HepG2 (cell line): ENCODE measurements at regions not wholly inside any gene's neighbourhood (a gene's known extent, or its start where the extent isn't known, plus 50 kb on each side); places are given as distances from the start of the nearest gene placed in this dataset.

ENCODE experiments used
- ATAC-seq: fragments of 200-7000 bp; cut with Tn5 transposase; 3 replicates; pipeline ENCODE4 v1.9.1; 2020; ENCODE audit warnings: mild to moderate bottlenecking, moderate library complexity
- BruUV-seq: library from RNA; stranded (reverse); fragments of 400-500 nt; replicated peaks from 2 replicates; lab custom pipeline; 2021; lab: Mats Ljungman, UMichigan
- CTCF ChIA-PET: fragments of 300-600 bp; formaldehyde crosslinking; extraction: SDS; loops from one replicate; lab custom pipeline; 2021; ENCODE audit warnings: low total read pairs, inconsistent platforms, low intra/inter-chr PET ratio; lab: Yijun Ruan, JAX
- POLR2A ChIA-PET: fragments of 350-600 bp; sonication (Branson Sonifier 250); formaldehyde crosslinking; loops from one replicate; lab custom pipeline; 2020; ENCODE audit warnings: antibody characterized with exemption, inconsistent platforms; lab: Yijun Ruan, JAX
- DNase-seq: peaks from one replicate; pipeline ENCODE4 v3.0.0-alpha.2; 2015; ENCODE audit warnings: low spot score
- FAIRE-seq: peaks from 3 replicates; lab custom pipeline; 2011; peaks lifted over from hg19 to GRCh38; lab: Jason Lieb, UNC
- H2AFZ ChIP-seq: one replicate; pipeline ENCODE4 v1.6.1; 2011; ENCODE audit warnings: low read length, inconsistent platforms
- H3K27ac ChIP-seq: fragments of 300-600 bp; 3 replicates; pipeline ENCODE4 v1.8.0; 2011; ENCODE audit warnings: mixed run types, mild to moderate bottlenecking, mixed read lengths, low read length, inconsistent platforms; ENCODE audit not compliant: insufficient read depth; ENCODE audit errors: extremely low read length
- H3K27me3 ChIP-seq, 2 experiments: fragments of 200-600 bp in 1 of 2; 2 replicates in 1 of 2; 3 replicates in 1 of 2; pipeline versions ENCODE4 v1.6.0 to v1.8.0; 2011; ENCODE audit warnings: low read length in 2 of 2, mild to moderate bottlenecking in 2 of 2, moderate library complexity in 2 of 2, inconsistent platforms in 1 of 2; ENCODE audit not compliant: insufficient read depth in 2 of 2, control insufficient read depth in 1 of 2
- H3K36me3 ChIP-seq, 2 experiments: fragments of 200-600 bp in 1 of 2; replicated peaks in 1 of 2; 2 replicates in 1 of 2; 3 replicates in 1 of 2; pipeline versions ENCODE4 v1.5.1 to v1.8.0; 2011; ENCODE audit warnings: low read length in 2 of 2, inconsistent platforms in 1 of 2; ENCODE audit not compliant: insufficient read depth in 2 of 2, control insufficient read depth in 1 of 2
- H3K4me1 ChIP-seq: 2 replicates; pipeline ENCODE4 v1.5.1; 2012; ENCODE audit warnings: low read length, inconsistent platforms; ENCODE audit not compliant: insufficient read depth
- H3K4me2 ChIP-seq: 2 replicates; pipeline ENCODE4 v1.6.0; 2011; ENCODE audit warnings: low read depth, low read length, inconsistent platforms
- H3K4me3 ChIP-seq, 3 experiments: fragments of 200-600 bp in 1 of 3; sonication (generic), shearing (Covaris generic) in 1 of 3; replicated peaks in 1 of 3; 2 replicates each; pipeline ENCODE4 v1.5.1; 2011 to 2016; ENCODE audit warnings: low read length in 3 of 3, inconsistent platforms in 2 of 3, low read depth in 2 of 3, mild to moderate bottlenecking in 2 of 3, control low read depth in 1 of 3, mixed read lengths in 1 of 3; ENCODE audit not compliant: insufficient read depth in 1 of 3
- H3K79me2 ChIP-seq: one replicate; pipeline ENCODE4 v1.6.1; 2011; ENCODE audit warnings: low read length, inconsistent platforms; ENCODE audit not compliant: insufficient read depth
- H3K9ac ChIP-seq: 2 replicates; pipeline ENCODE4 v1.6.0; 2011; ENCODE audit warnings: mild to moderate bottlenecking, low read depth, low read length, inconsistent platforms; ENCODE audit not compliant: insufficient read depth
- H3K9me3 ChIP-seq: 2 replicates; pipeline ENCODE4 v1.5.1; 2012; ENCODE audit warnings: mild to moderate bottlenecking, low read length
- H4K20me1 ChIP-seq: 2 replicates; pipeline ENCODE4 v1.6.0; 2011; ENCODE audit warnings: inconsistent platforms, mild to moderate bottlenecking, low read length, moderate library complexity; ENCODE audit not compliant: insufficient read depth
- ATF7 ChIP-seq, 2 experiments: fragments of 450-650 bp in 1 of 2; sonication (generic) in 1 of 2; formaldehyde crosslinking in 1 of 2; IDR thresholded peaks; 2 replicates each; pipeline versions ENCODE4 v1.4.0 to v1.6.1; 2016 to 2020; ENCODE audit warnings: antibody characterized with exemption in 1 of 2, mild to moderate bottlenecking in 1 of 2, missing genetic modification reagents in 1 of 2
- CCAR2 ChIP-seq: fragments of 200-400 bp; formaldehyde crosslinking; optimal IDR thresholded peaks from 2 replicates; pipeline ENCODE3; 2018; ENCODE audit warnings: low read depth, mild to moderate bottlenecking, low read length, moderate library complexity
- KLF11 ChIP-seq: IDR thresholded peaks from 2 replicates; pipeline ENCODE4 v1.6.1; 2016; ENCODE audit warnings: missing compliant biosample characterization
- SALL2 ChIP-seq: sonication (generic); formaldehyde crosslinking; IDR thresholded peaks from 2 replicates; pipeline ENCODE4 v1.8.1; 2023; ENCODE audit warnings: mild to moderate bottlenecking, missing genetic modification reagents, inconsistent platforms
- STAT5B ChIP-seq: sonication (generic); formaldehyde crosslinking; IDR thresholded peaks from 2 replicates; pipeline ENCODE4 v1.4.0; 2020; ENCODE audit warnings: missing genetic modification reagents
- ZC3H4 ChIP-seq: sonication (generic); formaldehyde crosslinking; IDR thresholded peaks from 2 replicates; pipeline ENCODE4 v1.4.0; 2020; ENCODE audit warnings: missing genetic modification reagents, borderline replicate concordance
- ZFAT ChIP-seq: sonication (generic); formaldehyde crosslinking; conservative IDR thresholded peaks from 2 replicates; pipeline ENCODE4 v1.8.1; 2023; ENCODE audit warnings: missing genetic modification reagents, inconsistent platforms
- ZFP37 ChIP-seq: sonication (generic); formaldehyde crosslinking; IDR thresholded peaks from 2 replicates; pipeline ENCODE4 v1.4.0; 2020; ENCODE audit warnings: missing genetic modification reagents, borderline replicate concordance
- ZNF230 ChIP-seq: sonication (generic); formaldehyde crosslinking; IDR thresholded peaks from 2 replicates; pipeline ENCODE4 v1.4.0; 2020; ENCODE audit warnings: mild to moderate bottlenecking, missing genetic modification reagents
- ZNF724P ChIP-seq: sonication (generic); formaldehyde crosslinking; IDR thresholded peaks from 2 replicates; pipeline ENCODE4 v1.8.0; 2022; ENCODE audit warnings: missing genetic modification reagents, borderline replicate concordance
- WGBS: methylation state at CpG from one replicate; pipeline ENCODE4 v1.1.6; 2017; ENCODE audit warnings: low lambda C conversion rate; 5-methylcytosine and 5-hydroxymethylcytosine counted together
- in situ Hi-C: cut with HindIII; loops from 2 replicates; pipeline ENCODE4 v1.10.0; 2017; ENCODE audit warnings: low pct_unique_long_range_greater_than_20kb; ENCODE audit not compliant: extremely low pct_ligation_motif_present
- intact Hi-C: fragments of 100-400 bp; cut with micrococcal nuclease; formaldehyde crosslinking; loops from one replicate; pipeline ENCODE4 v1.10.0; 2022; ENCODE audit not compliant: unreplicated experiment
- TF ChIP-seq, protein P1 (sequence below): IDR thresholded peaks from 2 replicates; pipeline ENCODE4 v1.6.1; 2016; ENCODE audit warnings: low read depth, control low read depth
- TF ChIP-seq, protein P2 (sequence below): sonication (generic); formaldehyde crosslinking; IDR thresholded peaks from 2 replicates; pipeline ENCODE4 v1.5.1; 2020; ENCODE audit warnings: missing genetic modification reagents, mild to moderate bottlenecking, borderline replicate concordance
- TF ChIP-seq, protein P3 (sequence below): sonication (generic); formaldehyde crosslinking; IDR thresholded peaks from 2 replicates; pipeline ENCODE4 v1.5.0; 2020; ENCODE audit warnings: missing genetic modification reagents

DNA sequence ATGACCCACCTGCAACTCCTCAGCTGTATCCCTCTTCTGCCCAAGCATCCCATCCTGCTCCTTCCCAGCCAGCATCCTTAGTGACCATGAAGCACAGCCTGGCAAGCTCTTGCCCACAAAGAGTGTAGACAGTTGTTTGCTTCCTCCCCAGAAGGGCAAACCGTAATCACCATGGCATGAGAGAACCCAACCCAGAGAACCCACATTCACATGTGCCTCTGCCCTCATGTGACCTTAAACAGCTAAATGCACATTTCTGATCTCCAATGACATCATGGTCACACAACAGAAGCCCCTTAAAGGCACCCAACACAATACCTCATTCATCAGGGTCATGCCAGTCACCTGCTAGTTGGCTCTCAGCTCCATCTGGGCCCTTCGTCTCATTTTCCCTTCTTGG is 162.8 kb upstream of the CDYL start:
- no peaks in the 10 kb centered on the region for H3K9me3 ChIP-seq
- H3K4me1 ChIP-seq, result no peaks in the 10 kb centered on the region
- H2AFZ ChIP-seq, result no peak overlapping the region
- FAIRE-seq (no peak), DNase-seq (no peak), ATAC-seq (no peak)
- H3K4me3 ChIP-seq, result no peak overlapping the region
- intact Hi-C loops (no loop called here), in situ Hi-C loops (no loop called here)
- ChIA-PET CTCF (no interaction called here), POLR2A (no interaction called here)
- H3K36me3 ChIP-seq, result no peaks in the 10 kb centered on the region
- 18% methylated on average over 2 of the region's 2 CpGs for WGBS
- H3K27me3 ChIP-seq, result peaks cover 2 to 68% of the 10 kb centered on the region in 2 experiments; a peak in 3 of 5 replicates
- no peak overlapping the region for H3K27ac ChIP-seq
- TF ChIP-seq ATF7 (IDR thresholded peaks at IDR 0.05) (peak; percentile 42; the same call in 1 of the 2 replicates), ATF7 (CRISPR knock-in tag; IDR thresholded peaks at IDR 0.05) (no peak), ZNF724P (CRISPR knock-in tag) (no peak)
- H3K9ac ChIP-seq, result no peak overlapping the region
- no peaks in the 10 kb centered on the region for H4K20me1 ChIP-seq
- no peaks in the 10 kb centered on the region for H3K79me2 ChIP-seq
- no TSS peak for BruUV-seq
- no peak overlapping the region for H3K4me2 ChIP-seq

DNA sequence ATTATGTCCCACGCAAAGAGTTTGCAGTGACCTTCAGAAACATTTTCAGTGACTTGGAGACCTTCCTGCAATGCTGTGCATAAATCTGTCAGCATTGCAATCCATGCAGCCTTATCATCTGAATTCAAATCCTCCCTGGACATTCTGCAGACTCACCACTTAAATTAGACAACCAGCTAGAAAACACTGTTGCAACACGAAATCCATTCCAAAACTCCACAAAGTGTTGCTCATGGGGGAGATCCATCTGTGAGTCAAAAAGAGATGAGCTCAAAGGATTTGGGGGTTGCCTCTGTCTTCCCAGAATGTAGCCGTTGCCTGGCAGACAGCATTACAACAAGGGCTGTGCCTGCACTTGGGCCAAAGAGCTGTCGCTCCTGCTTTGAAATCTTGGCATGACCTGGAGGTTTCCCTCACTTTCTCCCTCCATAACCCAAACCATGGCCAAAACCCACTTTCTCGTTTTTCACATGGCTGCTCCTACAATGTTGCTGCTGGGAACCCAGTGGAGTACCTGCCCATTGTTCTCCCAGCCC is 163.5 kb upstream of the CDYL start:
- Histone ChIP-seq H3K9me3 (no peaks in the 10 kb centered on the region), H3K4me2 (no peak overlapping the region), H3K27me3 (peaks cover 2 to 73% of the 10 kb centered on the region in 2 experiments; a peak in 3 of 5 replicates), H3K4me3 (no peak overlapping the region), H4K20me1 (no peaks in the 10 kb centered on the region), H2AFZ (no peak overlapping the region), H3K4me1 (no peaks in the 10 kb centered on the region), H3K36me3 (no peaks in the 10 kb centered on the region), H3K79me2 (no peaks in the 10 kb centered on the region), H3K27ac (no peak overlapping the region), H3K9ac (no peak overlapping the region)
- 20% methylated on average over 5 of the region's 5 CpGs for WGBS
- TF ChIP-seq, protein P1, sequence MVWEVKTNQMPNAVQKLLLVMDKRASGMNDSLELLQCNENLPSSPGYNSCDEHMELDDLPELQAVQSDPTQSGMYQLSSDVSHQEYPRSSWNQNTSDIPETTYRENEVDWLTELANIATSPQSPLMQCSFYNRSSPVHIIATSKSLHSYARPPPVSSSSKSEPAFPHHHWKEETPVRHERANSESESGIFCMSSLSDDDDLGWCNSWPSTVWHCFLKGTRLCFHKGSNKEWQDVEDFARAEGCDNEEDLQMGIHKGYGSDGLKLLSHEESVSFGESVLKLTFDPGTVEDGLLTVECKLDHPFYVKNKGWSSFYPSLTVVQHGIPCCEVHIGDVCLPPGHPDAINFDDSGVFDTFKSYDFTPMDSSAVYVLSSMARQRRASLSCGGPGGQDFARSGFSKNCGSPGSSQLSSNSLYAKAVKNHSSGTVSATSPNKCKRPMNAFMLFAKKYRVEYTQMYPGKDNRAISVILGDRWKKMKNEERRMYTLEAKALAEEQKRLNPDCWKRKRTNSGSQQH (CRISPR knock-in tag), result no peak
- TF ChIP-seq STAT5B (CRISPR knock-in tag), result no peak
- TF ChIP-seq CCAR2, result no peak
- TF ChIP-seq ZFP37 (CRISPR knock-in tag), result no peak
- TF ChIP-seq ZNF230 (CRISPR knock-in tag), result no peak
- TF ChIP-seq, protein P2, sequence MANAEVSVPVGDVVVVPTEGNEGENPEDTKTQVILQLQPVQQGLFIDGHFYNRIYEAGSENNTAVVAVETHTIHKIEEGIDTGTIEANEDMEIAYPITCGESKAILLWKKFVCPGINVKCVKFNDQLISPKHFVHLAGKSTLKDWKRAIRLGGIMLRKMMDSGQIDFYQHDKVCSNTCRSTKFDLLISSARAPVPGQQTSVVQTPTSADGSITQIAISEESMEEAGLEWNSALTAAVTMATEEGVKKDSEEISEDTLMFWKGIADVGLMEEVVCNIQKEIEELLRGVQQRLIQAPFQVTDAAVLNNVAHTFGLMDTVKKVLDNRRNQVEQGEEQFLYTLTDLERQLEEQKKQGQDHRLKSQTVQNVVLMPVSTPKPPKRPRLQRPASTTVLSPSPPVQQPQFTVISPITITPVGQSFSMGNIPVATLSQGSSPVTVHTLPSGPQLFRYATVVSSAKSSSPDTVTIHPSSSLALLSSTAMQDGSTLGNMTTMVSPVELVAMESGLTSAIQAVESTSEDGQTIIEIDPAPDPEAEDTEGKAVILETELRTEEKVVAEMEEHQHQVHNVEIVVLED (CRISPR knock-in tag), result no peak
- no peak for TF ChIP-seq ZFAT (CRISPR knock-in tag)
- TF ChIP-seq, protein P3, sequence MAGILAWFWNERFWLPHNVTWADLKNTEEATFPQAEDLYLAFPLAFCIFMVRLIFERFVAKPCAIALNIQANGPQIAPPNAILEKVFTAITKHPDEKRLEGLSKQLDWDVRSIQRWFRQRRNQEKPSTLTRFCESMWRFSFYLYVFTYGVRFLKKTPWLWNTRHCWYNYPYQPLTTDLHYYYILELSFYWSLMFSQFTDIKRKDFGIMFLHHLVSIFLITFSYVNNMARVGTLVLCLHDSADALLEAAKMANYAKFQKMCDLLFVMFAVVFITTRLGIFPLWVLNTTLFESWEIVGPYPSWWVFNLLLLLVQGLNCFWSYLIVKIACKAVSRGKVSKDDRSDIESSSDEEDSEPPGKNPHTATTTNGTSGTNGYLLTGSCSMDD (CRISPR knock-in tag), result no peak
- no peak for TF ChIP-seq ZC3H4 (CRISPR knock-in tag)
- no peak for TF ChIP-seq KLF11 (CRISPR knock-in tag)
- TF ChIP-seq SALL2 (CRISPR knock-in tag), result no peak
- no TSS peak for BruUV-seq
- DNase-seq, result no peak
- ChIA-PET CTCF (no interaction called here), POLR2A (no interaction called here)
- no peak for ATAC-seq
- in situ Hi-C loops (no loop called here), intact Hi-C loops (no loop called here)
- no peak for FAIRE-seq
